ENCODE measurements at regions not wholly inside any gene's neighbourhood (a gene's known extent, or its start where the extent isn't known, plus 50 kb on each side); places are given as distances from the start of the nearest gene placed in this dataset.

DNA sequence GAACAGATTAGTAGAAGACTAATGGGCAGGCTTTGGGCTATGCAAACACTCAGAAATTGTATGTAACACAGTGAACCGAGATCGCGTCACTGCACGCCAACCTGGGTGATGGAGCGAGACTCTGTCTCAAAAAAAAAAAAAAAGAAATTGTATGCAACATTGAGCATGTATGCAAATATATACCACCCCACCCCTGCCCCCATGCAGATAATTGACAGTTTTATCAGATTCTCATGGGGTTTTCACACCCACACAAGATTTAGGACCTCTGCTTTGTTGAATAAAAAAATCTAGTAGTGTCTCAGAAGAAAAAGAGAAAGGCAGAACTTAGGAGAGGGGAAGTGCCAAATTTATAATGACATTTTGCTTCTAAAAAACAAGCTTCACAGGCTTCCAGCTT, 131.6 kb upstream of the FN1 start:
- TF ChIP-seq, protein P1, sequence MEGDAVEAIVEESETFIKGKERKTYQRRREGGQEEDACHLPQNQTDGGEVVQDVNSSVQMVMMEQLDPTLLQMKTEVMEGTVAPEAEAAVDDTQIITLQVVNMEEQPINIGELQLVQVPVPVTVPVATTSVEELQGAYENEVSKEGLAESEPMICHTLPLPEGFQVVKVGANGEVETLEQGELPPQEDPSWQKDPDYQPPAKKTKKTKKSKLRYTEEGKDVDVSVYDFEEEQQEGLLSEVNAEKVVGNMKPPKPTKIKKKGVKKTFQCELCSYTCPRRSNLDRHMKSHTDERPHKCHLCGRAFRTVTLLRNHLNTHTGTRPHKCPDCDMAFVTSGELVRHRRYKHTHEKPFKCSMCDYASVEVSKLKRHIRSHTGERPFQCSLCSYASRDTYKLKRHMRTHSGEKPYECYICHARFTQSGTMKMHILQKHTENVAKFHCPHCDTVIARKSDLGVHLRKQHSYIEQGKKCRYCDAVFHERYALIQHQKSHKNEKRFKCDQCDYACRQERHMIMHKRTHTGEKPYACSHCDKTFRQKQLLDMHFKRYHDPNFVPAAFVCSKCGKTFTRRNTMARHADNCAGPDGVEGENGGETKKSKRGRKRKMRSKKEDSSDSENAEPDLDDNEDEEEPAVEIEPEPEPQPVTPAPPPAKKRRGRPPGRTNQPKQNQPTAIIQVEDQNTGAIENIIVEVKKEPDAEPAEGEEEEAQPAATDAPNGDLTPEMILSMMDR (IDR thresholded peaks at IDR 0.05; ENCODE audit: control insufficient read depth, insufficient read depth, low read depth, low read length, missing control alignments): no peak

DNA sequence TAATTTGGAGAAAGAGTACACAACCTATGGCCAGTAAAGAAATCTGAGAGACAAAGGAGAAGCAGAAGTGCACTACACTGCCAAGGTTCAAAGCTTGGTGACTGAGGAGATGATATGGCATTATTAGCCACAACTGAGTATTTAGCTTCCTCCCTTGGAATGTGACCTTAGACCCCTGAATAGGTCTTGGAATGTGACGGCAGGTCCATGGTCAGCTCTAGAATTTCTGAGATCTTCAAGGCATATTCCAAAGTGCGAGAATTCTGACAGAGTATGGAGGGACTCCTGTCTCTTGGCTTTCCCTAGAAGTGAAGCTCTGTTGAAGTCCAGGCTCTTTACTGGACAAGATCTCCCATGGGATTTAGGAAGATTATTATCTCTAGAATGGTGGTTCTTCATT, 130.0 kb upstream of the FN1 start:
- TF ChIP-seq, protein P1 (IDR thresholded peaks at IDR 0.05; ENCODE audit: control insufficient read depth, insufficient read depth, low read depth, low read length, missing control alignments): no peak
- H3K4me3 ChIP-seq (ENCODE audit: control insufficient read depth, low read depth, low read length): no peak overlapping the region
- no peak for DNase-seq (ENCODE audit: low read depth)

More for the DNA sequence above, 131.6 kb upstream of the FN1 start:
- DNase-seq (ENCODE audit: low read depth): no peak
- H3K4me3 ChIP-seq (ENCODE audit: control insufficient read depth, low read depth, low read length): no peak overlapping the region

DNA sequence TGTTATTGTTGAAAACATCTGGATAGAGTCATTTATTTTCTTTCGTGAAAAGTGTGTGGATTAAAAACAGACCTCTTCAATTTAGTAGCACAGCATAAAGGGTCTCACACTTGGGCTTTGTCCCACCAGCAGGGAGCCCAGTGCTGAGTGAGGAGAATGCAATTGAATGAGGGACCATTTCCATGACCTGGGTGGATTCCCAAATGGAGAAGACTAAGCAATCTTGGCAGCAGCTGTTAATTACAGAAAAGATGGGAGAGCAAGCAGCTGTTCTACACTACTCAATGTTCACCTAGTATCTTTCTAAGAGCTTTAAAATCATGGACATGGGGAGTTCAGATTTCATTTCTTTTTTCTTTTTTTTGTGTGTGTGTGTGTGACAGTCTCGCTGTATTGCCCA, 121.8 kb upstream of the FN1 start:
- no peak for DNase-seq (ENCODE audit: low read depth)
- H3K4me3 ChIP-seq (ENCODE audit: control insufficient read depth, low read depth, low read length): no peak overlapping the region
- TF ChIP-seq, protein P1 (IDR thresholded peaks at IDR 0.05; ENCODE audit: control insufficient read depth, insufficient read depth, low read depth, low read length, missing control alignments): no peak

DNA sequence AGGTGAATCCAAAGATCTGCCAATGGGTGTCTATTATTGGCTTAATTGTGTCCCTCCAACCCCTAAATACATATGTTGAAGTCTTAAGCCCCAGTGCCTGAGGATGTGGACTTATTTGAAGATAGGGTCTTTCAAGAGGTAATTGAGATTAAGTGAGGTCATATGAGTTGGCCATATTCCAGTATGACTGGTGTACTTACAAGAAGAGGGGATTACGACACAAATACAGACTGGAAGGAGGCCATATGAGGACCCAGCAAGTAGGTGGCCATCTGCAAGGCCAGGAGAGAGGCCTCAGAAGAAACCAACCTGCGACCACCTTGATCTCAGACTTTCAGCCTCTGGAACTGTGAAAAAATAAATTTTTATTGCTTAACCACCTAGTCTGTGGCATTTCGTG, 121.1 kb upstream of the FN1 start:
- DNase-seq (ENCODE audit: low read depth): no peak
- TF ChIP-seq, protein P1 (IDR thresholded peaks at IDR 0.05; ENCODE audit: control insufficient read depth, insufficient read depth, low read depth, low read length, missing control alignments): no peak

DNA sequence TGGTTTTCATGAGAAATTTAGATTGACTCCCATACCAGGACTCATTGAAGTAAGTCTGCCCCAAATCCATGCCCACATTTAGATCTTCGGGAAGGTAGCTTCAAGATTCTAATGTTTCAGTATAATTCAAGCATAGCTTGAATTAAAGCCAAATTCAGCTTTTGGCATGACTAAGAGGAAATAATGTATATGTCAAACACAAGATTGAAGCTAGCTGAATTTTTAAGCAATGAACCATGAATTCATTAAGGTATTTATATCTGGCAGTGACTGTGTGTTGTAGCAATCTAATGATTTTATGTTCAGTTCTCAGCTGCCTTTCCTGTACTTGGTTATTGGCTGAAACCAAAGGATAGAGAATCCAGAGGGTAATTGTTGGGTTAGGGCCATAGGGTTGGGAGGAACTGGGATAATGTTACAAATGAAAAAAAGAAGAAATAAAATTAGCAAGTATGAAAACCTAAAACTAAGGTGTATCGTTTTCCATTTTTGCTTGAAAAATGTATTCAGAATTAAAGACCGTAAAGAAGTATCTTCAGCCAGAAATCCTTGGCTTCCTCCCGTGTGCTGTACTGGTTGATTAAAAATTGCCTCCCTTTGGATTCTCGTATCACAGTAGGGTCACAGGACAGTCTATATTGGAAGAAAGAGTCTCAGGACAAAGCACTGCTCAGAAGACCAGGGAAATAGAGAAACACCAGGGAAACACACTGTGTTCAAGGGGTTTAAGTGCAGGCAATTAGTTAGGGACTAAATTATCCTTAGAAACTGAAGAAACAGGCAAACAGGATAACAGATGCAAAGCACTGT, 119.0 kb upstream of the FN1 start:
- TF ChIP-seq, protein P1 (IDR thresholded peaks at IDR 0.05; ENCODE audit: control insufficient read depth, insufficient read depth, low read depth, low read length, missing control alignments): no peak

More for the DNA sequence above, 121.1 kb upstream of the FN1 start:
- H3K4me3 ChIP-seq (ENCODE audit: control insufficient read depth, low read depth, low read length): no peak overlapping the region

DNA sequence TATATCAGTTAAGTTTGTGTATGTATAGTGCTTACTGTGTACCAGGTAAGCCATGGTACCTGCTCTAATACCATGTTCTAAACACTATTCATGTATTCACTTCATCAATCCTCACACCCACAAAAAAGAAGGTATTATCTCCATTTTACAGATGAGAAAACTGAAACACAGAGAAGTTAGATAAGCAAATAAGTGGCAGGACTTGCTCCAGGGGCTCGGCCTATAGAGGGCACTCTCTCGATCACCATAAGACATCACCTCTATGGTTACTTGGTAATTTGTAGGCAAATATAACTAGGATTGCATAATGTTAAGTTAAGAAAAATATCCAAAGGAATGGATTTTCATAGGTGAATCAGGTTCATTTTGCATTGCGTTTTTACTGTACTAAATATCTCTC, 118.1 kb upstream of the FN1 start:
- no peak for DNase-seq (ENCODE audit: low read depth)
- TF ChIP-seq, protein P1 (IDR thresholded peaks at IDR 0.05; ENCODE audit: control insufficient read depth, insufficient read depth, low read depth, low read length, missing control alignments): no peak
- H3K4me3 ChIP-seq (ENCODE audit: control insufficient read depth, low read depth, low read length): no peak overlapping the region

More for the DNA sequence above, 119.0 kb upstream of the FN1 start:
- no peak overlapping the region for H3K4me3 ChIP-seq (ENCODE audit: control insufficient read depth, low read depth, low read length)
- DNase-seq (ENCODE audit: low read depth): no peak
